HUES48 (cell line): ENCODE measurements at regions not wholly inside any gene's neighbourhood (a gene's known extent, or its start where the extent isn't known, plus 50 kb on each side); places are given as distances from the start of the nearest gene placed in this dataset.
A peak's percentile ranks its signal among the peaks of the same experiment; 100 is the strongest.

Source experiments
- H3K27ac ChIP-seq: one replicate; pipeline ENCODE4 v1.7.0; 2013; ENCODE audit warnings: low read depth, low read length, inconsistent platforms
- H3K27me3 ChIP-seq: 2 replicates; pipeline ENCODE4 v1.6.1; 2013; ENCODE audit warnings: mild to moderate bottlenecking, low read length; ENCODE audit not compliant: control insufficient read depth, insufficient read depth
- H3K36me3 ChIP-seq: 2 replicates; pipeline ENCODE4 v1.6.1; 2013; ENCODE audit warnings: low read length; ENCODE audit not compliant: control insufficient read depth, insufficient read depth
- H3K4me1 ChIP-seq: 2 replicates; pipeline ENCODE4 v1.6.1; 2013; ENCODE audit warnings: mild to moderate bottlenecking, low read length; ENCODE audit not compliant: control insufficient read depth, insufficient read depth
- H3K4me3 ChIP-seq: 2 replicates; pipeline ENCODE4 v1.5.1; 2013; ENCODE audit warnings: mild to moderate bottlenecking, low read depth, low read length
- H3K9ac ChIP-seq: 2 replicates; pipeline ENCODE4 v1.6.1; 2013; ENCODE audit warnings: mild to moderate bottlenecking, low read depth, low read length, moderate library complexity
- H3K9me3 ChIP-seq: 2 replicates; pipeline ENCODE4 v1.6.1; 2013; ENCODE audit warnings: low read length; ENCODE audit not compliant: control insufficient read depth, insufficient read depth

GRCh38 chr11:122440811-122441665 is 214.5 kb upstream of the UBASH3B start:
- H3K4me3 ChIP-seq, result peak overlapping the region; percentile 60
- H3K9ac ChIP-seq, result no peak overlapping the region; the same call in 1 of the 2 replicates
- H3K9me3 ChIP-seq, result no peaks in the 10 kb centered on the region
- peaks cover 35% of the 10 kb centered on the region for H3K4me1 ChIP-seq
- H3K27me3 ChIP-seq, result peaks cover 4% of the 10 kb centered on the region
- H3K27ac ChIP-seq, result peak overlapping the region; percentile 93
- no peaks in the 10 kb centered on the region for H3K36me3 ChIP-seq

- Histone ChIP-seq H3K9me3 (no peaks in the 10 kb centered on the region), H3K4me1 (peaks cover 41% of the 10 kb centered on the region), H3K27me3 (peaks cover 4% of the 10 kb centered on the region), H3K27ac (peak overlapping the region; percentile 93), H3K4me3 (peak overlapping the region; percentile 60), H3K36me3 (no peaks in the 10 kb centered on the region), H3K9ac (peak overlapping the region; percentile 19)
Measured at GRCh38 chr11:122439866-122440810, 215.4 kb upstream of the UBASH3B start.

GRCh38 chr11:122436188-122436555 is 219.3 kb upstream of the UBASH3B start:
- H3K36me3 ChIP-seq, result no peaks in the 10 kb centered on the region
- H3K27ac ChIP-seq, result no peak overlapping the region
- peaks cover 4% of the 10 kb centered on the region; the same call in 1 of the 2 replicates for H3K27me3 ChIP-seq
- peaks cover 31% of the 10 kb centered on the region for H3K4me1 ChIP-seq
- no peaks in the 10 kb centered on the region for H3K9me3 ChIP-seq
- no peak overlapping the region for H3K4me3 ChIP-seq
- H3K9ac ChIP-seq, result no peak overlapping the region

GRCh38 chr11:122435540-122436187 is 219.9 kb upstream of the UBASH3B start:
- Histone ChIP-seq H3K36me3 (no peaks in the 10 kb centered on the region), H3K27me3 (peaks cover 4% of the 10 kb centered on the region; the same call in 1 of the 2 replicates), H3K4me1 (peaks cover 29% of the 10 kb centered on the region), H3K27ac (no peak overlapping the region), H3K4me3 (no peak overlapping the region), H3K9ac (no peak overlapping the region), H3K9me3 (no peaks in the 10 kb centered on the region)

- Histone ChIP-seq H3K27ac (no peak overlapping the region), H3K9me3 (no peaks in the 10 kb centered on the region), H3K4me3 (no peak overlapping the region), H3K9ac (no peak overlapping the region), H3K27me3 (peaks cover 4% of the 10 kb centered on the region; the same call in 1 of the 2 replicates), H3K4me1 (peaks cover 26% of the 10 kb centered on the region), H3K36me3 (no peaks in the 10 kb centered on the region)
Measured at GRCh38 chr11:122434786-122435185, 220.7 kb upstream of the UBASH3B start.

- H3K27me3 ChIP-seq, result no peaks in the 10 kb centered on the region
- no peak overlapping the region for H3K9ac ChIP-seq
- no peaks in the 10 kb centered on the region for H3K9me3 ChIP-seq
Measured at GRCh38 chr11:122430490-122430889, 225.0 kb upstream of the UBASH3B start.

GRCh38 chr11:122426073-122426472 is 229.4 kb upstream of the UBASH3B start:
- Histone ChIP-seq H3K36me3 (no peaks in the 10 kb centered on the region), H3K9me3 (no peaks in the 10 kb centered on the region), H3K4me1 (peaks cover 12% of the 10 kb centered on the region), H3K9ac (no peak overlapping the region), H3K4me3 (no peak overlapping the region), H3K27ac (no peak overlapping the region), H3K27me3 (no peaks in the 10 kb centered on the region)

More at GRCh38 chr11:122430490-122430889, 225.0 kb upstream of the UBASH3B start:
- Histone ChIP-seq H3K4me1 (peaks cover 13% of the 10 kb centered on the region; the same call in 1 of the 2 replicates), H3K36me3 (no peaks in the 10 kb centered on the region), H3K27ac (no peak overlapping the region), H3K4me3 (no peak overlapping the region)

- no peak overlapping the region for H3K27ac ChIP-seq
- H3K9ac ChIP-seq, result no peak overlapping the region
- no peaks in the 10 kb centered on the region for H3K9me3 ChIP-seq
Measured at GRCh38 chr11:122424636-122425035, 230.9 kb upstream of the UBASH3B start.

GRCh38 chr11:122423886-122424285 is 231.6 kb upstream of the UBASH3B start:
- no peaks in the 10 kb centered on the region for H3K27me3 ChIP-seq
- H3K4me1 ChIP-seq, result peaks cover 16% of the 10 kb centered on the region
- no peaks in the 10 kb centered on the region for H3K36me3 ChIP-seq

More at GRCh38 chr11:122424636-122425035, 230.9 kb upstream of the UBASH3B start:
- no peaks in the 10 kb centered on the region for H3K27me3 ChIP-seq
- no peaks in the 10 kb centered on the region for H3K36me3 ChIP-seq
- peaks cover 16% of the 10 kb centered on the region for H3K4me1 ChIP-seq
- no peak overlapping the region for H3K4me3 ChIP-seq

GRCh38 chr11:122423273-122423672 is 232.2 kb upstream of the UBASH3B start:
- Histone ChIP-seq H3K4me3 (no peak overlapping the region), H3K9me3 (no peaks in the 10 kb centered on the region), H3K9ac (no peak overlapping the region), H3K4me1 (peaks cover 16% of the 10 kb centered on the region), H3K36me3 (no peaks in the 10 kb centered on the region), H3K27ac (no peak overlapping the region), H3K27me3 (no peaks in the 10 kb centered on the region)

More at GRCh38 chr11:122423886-122424285, 231.6 kb upstream of the UBASH3B start:
- H3K4me3 ChIP-seq, result no peak overlapping the region
- no peaks in the 10 kb centered on the region for H3K9me3 ChIP-seq
- no peak overlapping the region for H3K27ac ChIP-seq
- no peak overlapping the region for H3K9ac ChIP-seq
